GM23248 (cell line): ENCODE measurements at regions not wholly inside any gene's neighbourhood (a gene's known extent, or its start where the extent isn't known, plus 50 kb on each side); places are given as distances from the start of the nearest gene placed in this dataset.

Experiments used
- DNase-seq: peaks from one replicate; pipeline ENCODE4 v3.0.0-alpha.2; 2015
- H2AFZ ChIP-seq: fragments of 200-600 bp; sonication (generic); 2 replicates; pipeline ENCODE4 v1.6.1; 2016; ENCODE audit warnings: antibody characterized with exemption
- H3F3A ChIP-seq: fragments of 200-600 bp; sonication (generic); 2 replicates; pipeline ENCODE4 v1.6.1; 2016; ENCODE audit warnings: mild to moderate bottlenecking, antibody characterized with exemption, mixed run types; ENCODE audit not compliant: insufficient read depth
- H3K27ac ChIP-seq: fragments of 200-600 bp; sonication (generic); 2 replicates; pipeline ENCODE4 v1.5.1; 2016; ENCODE audit warnings: mild to moderate bottlenecking
- H3K27me3 ChIP-seq: fragments of 200-600 bp; sonication (generic); replicated peaks from 2 replicates; pipeline ENCODE4 v1.6.1; 2016; ENCODE audit warnings: mild to moderate bottlenecking; ENCODE audit not compliant: insufficient read depth
- H3K36me3 ChIP-seq: fragments of 200-600 bp; sonication (generic); 2 replicates; pipeline ENCODE4 v1.6.1; 2016; ENCODE audit warnings: low read depth, mild to moderate bottlenecking
- H3K4me1 ChIP-seq: fragments of 200-600 bp; sonication (generic); 2 replicates; pipeline ENCODE4 v1.6.1; 2016; ENCODE audit warnings: mild to moderate bottlenecking; ENCODE audit not compliant: insufficient read depth
- H3K4me2 ChIP-seq: fragments of 200-600 bp; sonication (generic); one replicate; pipeline ENCODE4 v1.6.1; 2016; ENCODE audit warnings: mild to moderate bottlenecking; ENCODE audit not compliant: unreplicated experiment
- H3K4me3 ChIP-seq: fragments of 200-600 bp; sonication (generic); 2 replicates; pipeline ENCODE4 v1.5.1; 2016; ENCODE audit warnings: mild to moderate bottlenecking
- H3K79me2 ChIP-seq: fragments of 200-600 bp; sonication (generic); 2 replicates; pipeline ENCODE4 v1.6.1; 2016; ENCODE audit warnings: mild to moderate bottlenecking; ENCODE audit not compliant: insufficient read depth
- H3K9ac ChIP-seq: fragments of 200-600 bp; sonication (generic); 2 replicates; pipeline ENCODE4 v1.6.1; 2016; ENCODE audit warnings: mild to moderate bottlenecking
- H3K9me2 ChIP-seq: fragments of 200-600 bp; sonication (generic); 2 replicates; pipeline ENCODE4 v1.6.1; 2016; ENCODE audit warnings: mixed run types, mild to moderate bottlenecking, moderate library complexity; ENCODE audit not compliant: insufficient read depth
- H3K9me3 ChIP-seq: fragments of 200-600 bp; sonication (generic); one replicate; pipeline ENCODE4 v1.6.1; 2017; ENCODE audit warnings: low read depth
- H4K20me1 ChIP-seq: fragments of 200-600 bp; sonication (generic); 2 replicates; pipeline ENCODE4 v1.6.0; 2016; ENCODE audit not compliant: insufficient read depth
- EZH2 ChIP-seq: fragments of 200-600 bp; sonication (generic); IDR thresholded peaks from 2 replicates; pipeline ENCODE4 v1.6.1; 2018; ENCODE audit warnings: antibody characterized with exemption, mild to moderate bottlenecking; ENCODE audit not compliant: insufficient read depth, poor library complexity, severe bottlenecking
- EZH2phosphoT487 ChIP-seq: fragments of 200-600 bp; sonication (generic); IDR thresholded peaks from 2 replicates; pipeline ENCODE4 v1.6.1; 2018; ENCODE audit warnings: antibody characterized with exemption, moderate library complexity, mild to moderate bottlenecking, low read depth; ENCODE audit not compliant: insufficient read depth
- WGBS, 2 experiments: methylation state at CpG; one replicate each; pipeline ENCODE4 v1.1.6; 2015 to 2017; ENCODE audit warnings: low lambda C conversion rate in 2 of 2, low coverage in 1 of 2; ENCODE audit errors: missing lambda C conversion rate in 2 of 2; 5-methylcytosine and 5-hydroxymethylcytosine counted together
- in situ Hi-C: fragments of 300-500 bp; cut with MboI; formaldehyde crosslinking; loops from 2 replicates; pipeline ENCODE4 v1.15.0; 2020

DNA sequence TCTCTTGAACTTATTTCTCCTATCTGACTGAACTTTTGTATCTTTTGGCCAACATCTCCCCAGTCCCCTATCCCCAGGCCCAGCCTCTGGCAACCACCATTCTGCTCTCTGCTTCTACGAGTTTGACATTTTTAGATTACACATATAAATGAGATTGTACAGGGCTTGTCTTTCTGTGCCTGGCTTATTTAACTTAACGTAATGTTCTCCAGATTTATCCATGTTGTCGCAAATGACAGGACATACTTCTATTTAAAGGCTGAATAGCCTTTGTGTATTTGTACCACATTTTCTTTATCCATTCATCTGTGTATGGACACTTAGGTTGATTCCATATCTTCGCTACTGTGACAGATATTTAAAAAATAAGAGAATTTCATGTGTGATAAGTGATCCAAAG is 98.6 kb downstream of the LSMEM1 start:
- Histone ChIP-seq H3K9me2 (no peaks in the 10 kb centered on the region), H3K4me3 (no peak overlapping the region), H3K9ac (no peak overlapping the region), H4K20me1 (no peaks in the 10 kb centered on the region), H3K4me2 (no peak overlapping the region), H3K9me3 (no peaks in the 10 kb centered on the region), H3K36me3 (no peaks in the 10 kb centered on the region), H3K27ac (no peak overlapping the region), H3K79me2 (no peaks in the 10 kb centered on the region), H3F3A (no peaks in the 10 kb centered on the region), H3K4me1 (no peaks in the 10 kb centered on the region), H3K27me3 (no peaks in the 10 kb centered on the region), H2AFZ (no peak overlapping the region)
- no peak for DNase-seq
- in situ Hi-C loops = no loop called here
- 32 to 35% methylated on average over 4 of the region's 4 CpGs for WGBS, 2 experiments
- TF ChIP-seq EZH2phosphoT487 = no peak
- no peak for TF ChIP-seq EZH2

DNA sequence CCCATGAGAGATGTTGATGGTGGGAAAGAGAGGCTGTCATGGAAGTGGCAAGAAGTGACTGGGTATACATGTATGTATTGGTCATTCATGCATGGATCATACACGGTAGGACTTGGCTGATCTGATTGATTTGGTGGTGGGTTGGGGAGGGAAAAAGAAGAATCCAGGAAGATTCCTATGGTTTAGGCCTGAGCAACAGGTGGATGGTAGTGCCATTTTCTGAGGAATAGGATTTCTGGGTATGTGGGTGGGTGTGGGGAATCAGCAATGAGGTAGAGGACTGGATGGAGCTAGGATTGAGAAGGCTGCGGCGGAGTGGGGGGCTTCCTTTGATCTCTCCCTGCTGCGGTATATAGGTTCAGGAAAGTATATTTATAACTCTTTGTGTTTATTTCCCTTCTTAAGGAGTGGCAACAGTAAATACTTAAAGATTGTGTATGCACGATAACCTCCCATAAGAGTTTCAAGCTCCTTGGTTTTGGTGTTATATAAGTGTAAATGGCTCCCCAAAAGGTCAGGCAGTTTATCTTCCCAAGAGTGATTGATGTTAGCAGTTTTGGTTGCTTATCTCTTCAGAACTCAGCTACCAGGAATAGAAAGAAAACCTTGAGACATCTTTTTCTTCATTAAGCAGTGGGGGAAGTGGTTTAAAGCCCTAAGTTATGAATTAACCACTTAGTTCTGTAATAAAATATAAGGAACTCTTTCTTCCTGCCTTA is 100.1 kb downstream of the LSMEM1 start:
- Histone ChIP-seq H3K4me3 (no peak overlapping the region), H3K9ac (no peak overlapping the region), H3K79me2 (no peaks in the 10 kb centered on the region), H3F3A (no peaks in the 10 kb centered on the region), H4K20me1 (no peaks in the 10 kb centered on the region), H3K4me2 (no peak overlapping the region), H3K27ac (no peak overlapping the region), H3K9me2 (no peaks in the 10 kb centered on the region), H2AFZ (no peak overlapping the region), H3K27me3 (0 out of 2 replicates have a peak, but pooled peaks cover 5% of the 10 kb centered on the region), H3K4me1 (no peaks in the 10 kb centered on the region), H3K36me3 (no peaks in the 10 kb centered on the region), H3K9me3 (no peaks in the 10 kb centered on the region)
- TF ChIP-seq EZH2phosphoT487 (no peak), EZH2 (no peak)
- no peak for DNase-seq
- WGBS, 2 experiments = 77% methylated on average over 5 of the region's 5 CpGs
- in situ Hi-C loops = no loop called here

DNA sequence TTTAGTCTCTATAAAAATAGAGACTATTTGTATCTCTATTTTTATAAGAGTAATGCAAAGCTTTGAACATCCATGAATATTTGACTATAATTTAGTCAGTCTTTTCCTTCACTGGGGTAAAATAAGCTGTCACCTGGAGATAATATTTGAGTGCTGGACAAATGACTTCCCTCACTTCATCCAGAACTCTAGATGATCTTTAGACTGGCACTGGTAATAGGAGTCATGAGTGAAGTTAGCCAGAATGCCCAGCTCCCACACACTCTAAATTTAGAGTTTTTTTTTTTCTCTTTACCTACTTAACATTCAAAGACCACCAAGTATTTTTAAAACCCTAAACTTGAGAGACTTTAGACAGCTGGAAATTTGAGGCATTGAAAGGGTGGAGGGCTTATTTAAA is 100.7 kb downstream of the LSMEM1 start:
- Histone ChIP-seq H3F3A (no peaks in the 10 kb centered on the region), H3K27ac (no peak overlapping the region), H3K36me3 (no peaks in the 10 kb centered on the region), H3K79me2 (no peaks in the 10 kb centered on the region), H3K9me2 (no peaks in the 10 kb centered on the region), H3K4me2 (no peak overlapping the region), H3K9me3 (no peaks in the 10 kb centered on the region), H2AFZ (no peak overlapping the region), H4K20me1 (no peaks in the 10 kb centered on the region), H3K27me3 (0 out of 2 replicates have a peak, but pooled peaks cover 5% of the 10 kb centered on the region), H3K4me3 (no peak overlapping the region), H3K4me1 (no peaks in the 10 kb centered on the region), H3K9ac (no peak overlapping the region)
- no peak for DNase-seq
- in situ Hi-C loops = no loop called here
- TF ChIP-seq EZH2phosphoT487 = no peak
- no peak for TF ChIP-seq EZH2

DNA sequence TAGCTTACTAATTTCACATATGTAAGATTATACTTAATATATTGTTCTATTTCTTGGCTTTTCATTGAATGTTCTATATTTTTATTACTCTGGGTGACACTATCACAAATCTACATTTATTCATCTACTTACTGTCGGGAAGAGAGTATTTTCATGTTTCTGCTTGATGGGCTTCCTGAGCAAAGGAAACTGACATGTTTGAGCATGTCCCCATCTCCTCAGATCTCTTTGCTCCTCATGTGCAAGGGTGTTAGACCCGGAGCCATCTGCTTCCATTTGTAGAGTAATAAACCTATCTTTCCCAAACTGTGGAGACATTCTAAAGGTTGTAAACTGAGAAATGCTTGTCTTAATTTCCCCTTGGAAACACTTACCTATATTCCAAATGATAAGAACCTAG is 103.5 kb downstream of the LSMEM1 start:
- H3K9me3 ChIP-seq = no peaks in the 10 kb centered on the region
- in situ Hi-C loops = no loop called here
- TF ChIP-seq EZH2phosphoT487 (no peak), EZH2 (no peak)
- no peaks in the 10 kb centered on the region for H4K20me1 ChIP-seq
- no peaks in the 10 kb centered on the region for H3K4me1 ChIP-seq
- no peak overlapping the region for H3K9ac ChIP-seq
- DNase-seq = no peak
- no peak overlapping the region for H3K4me3 ChIP-seq
- H3K27ac ChIP-seq = no peak overlapping the region
- WGBS, 2 experiments = 8 to 15% methylated on average over 2 of the region's 2 CpGs
- no peak overlapping the region for H2AFZ ChIP-seq
- 0 out of 2 replicates have a peak, but pooled peaks cover 5% of the 10 kb centered on the region for H3K27me3 ChIP-seq
- no peaks in the 10 kb centered on the region for H3K9me2 ChIP-seq
- H3K4me2 ChIP-seq = no peak overlapping the region
- H3K79me2 ChIP-seq = no peaks in the 10 kb centered on the region
- no peaks in the 10 kb centered on the region for H3F3A ChIP-seq
- H3K36me3 ChIP-seq = no peaks in the 10 kb centered on the region
